Activated CD8-positive, alpha-beta T cell treated with anti-CD3 and anti-CD28 coated beads for 36 hours (primary cell): ENCODE measurements at regions not wholly inside any gene's neighbourhood (a gene's known extent, or its start where the extent isn't known, plus 50 kb on each side); places are given as distances from the start of the nearest gene placed in this dataset.

Experiments used
- ATAC-seq: fragments of 200-7000 bp; cut with Tn5 transposase; one replicate; pipeline ENCODE4 v1.10.0; 2021; ENCODE audit warnings: mild to moderate bottlenecking, moderate library complexity
- CTCF ChIA-PET: fragments of 350-600 bp; sonication (Branson Sonifier 250); formaldehyde crosslinking; loops from one replicate; lab custom pipeline; 2021; ENCODE audit warnings: antibody characterized with exemption; lab: Charles Lee
- POLR2A ChIA-PET: fragments of 350-600 bp; sonication (Branson Sonifier 250); formaldehyde crosslinking; loops from one replicate; lab custom pipeline; 2021; ENCODE audit warnings: antibody characterized with exemption; lab: Charles Lee
- DNase-seq: peaks from one replicate; pipeline ENCODE4 v3.0.0-alpha.2; 2020
- H3K27ac Mint-ChIP-seq: one replicate; pipeline ENCODE4 v1.8.0; 2021; ENCODE audit warnings: mild to moderate bottlenecking, mixed read lengths
- H3K27me3 Mint-ChIP-seq: one replicate; pipeline ENCODE4 v1.8.0; 2021; ENCODE audit warnings: mixed read lengths
- H3K36me3 Mint-ChIP-seq: one replicate; pipeline ENCODE4 v1.8.0; 2021; ENCODE audit warnings: low read depth, mixed read lengths
- H3K4me1 Mint-ChIP-seq: one replicate; pipeline ENCODE4 v1.8.0; 2021; ENCODE audit warnings: low read depth, mixed read lengths
- H3K4me3 Mint-ChIP-seq: one replicate; pipeline ENCODE4 v1.8.0; 2021; ENCODE audit warnings: mild to moderate bottlenecking, moderate library complexity, mixed read lengths
- H3K9me3 Mint-ChIP-seq: one replicate; pipeline ENCODE4 v1.8.0; 2021; ENCODE audit warnings: mixed read lengths
- CTCF ChIP-seq: fragments of 200-600 bp; IDR thresholded peaks from one replicate; pipeline ENCODE4 v1.8.0; 2022; ENCODE audit warnings: antibody characterized with exemption, mild to moderate bottlenecking
- intact Hi-C: fragments of 100-400 bp; cut with micrococcal nuclease; formaldehyde crosslinking; loops from one replicate; pipeline ENCODE4 v1.10.0; 2022

DNA sequence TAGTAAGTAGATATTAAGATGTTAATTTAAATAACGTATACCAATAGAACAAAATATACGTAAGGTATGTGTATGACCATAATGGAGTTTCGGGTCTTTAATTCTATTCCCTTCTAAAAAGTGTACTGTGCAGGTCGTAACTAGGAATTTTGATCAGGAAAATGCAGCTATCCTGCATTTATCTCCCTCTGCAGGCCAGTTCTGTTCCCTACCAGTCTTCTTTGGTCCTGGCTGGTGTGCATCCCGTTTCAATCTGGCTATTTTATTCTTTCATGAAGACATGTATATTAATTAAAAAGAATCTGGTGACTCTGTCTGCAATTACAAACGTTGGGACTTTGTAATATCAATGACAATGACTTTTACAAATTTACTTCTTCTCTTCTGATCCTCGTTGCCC, 534.1 kb upstream of the AADAT start:
- intact Hi-C loops, result no loop called here
- Mint-ChIP-seq H3K27ac (no peak overlapping the region), H3K9me3 (peaks cover 5% of the 10 kb centered on the region), H3K4me3 (no peak overlapping the region), H3K27me3 (no peaks in the 10 kb centered on the region), H3K4me1 (no peaks in the 10 kb centered on the region), H3K36me3 (no peaks in the 10 kb centered on the region)
- ATAC-seq (no peak), DNase-seq (no peak)
- no peak for TF ChIP-seq CTCF
- ChIA-PET CTCF (no interaction called here), POLR2A (no interaction called here)

GRCh38 chr4:170610434-170610833, 520.7 kb upstream of the AADAT start:
- H3K36me3 Mint-ChIP-seq, result no peaks in the 10 kb centered on the region
- peaks cover 12% of the 10 kb centered on the region for H3K9me3 Mint-ChIP-seq
- ATAC-seq (no peak), DNase-seq (no peak)
- no peak overlapping the region for H3K4me3 Mint-ChIP-seq
- H3K27ac Mint-ChIP-seq, result no peak overlapping the region
- ChIA-PET CTCF (no interaction called here), POLR2A (no interaction called here)
- TF ChIP-seq CTCF, result no peak
- intact Hi-C loops, result no loop called here
- no peaks in the 10 kb centered on the region for H3K27me3 Mint-ChIP-seq
- no peaks in the 10 kb centered on the region for H3K4me1 Mint-ChIP-seq

DNA sequence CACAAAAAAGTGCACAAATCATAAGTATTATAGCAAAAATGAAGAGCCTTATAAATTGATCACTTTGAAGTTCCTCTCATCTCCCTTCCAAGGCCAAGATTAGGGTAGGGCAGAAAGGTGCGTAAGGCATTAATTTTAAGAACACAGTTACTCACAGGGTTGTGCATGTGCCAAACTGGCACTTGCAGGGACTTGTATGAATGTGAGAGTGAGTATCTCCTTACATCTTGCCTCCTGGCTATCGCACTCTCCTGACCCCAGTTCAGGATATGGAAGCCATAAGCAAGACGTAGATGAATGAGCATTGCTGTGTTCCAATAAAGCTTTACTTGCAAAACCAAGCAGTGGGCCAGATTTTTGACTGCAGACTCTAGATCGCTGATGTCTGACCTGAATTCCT, 510.1 kb upstream of the AADAT start:
- H3K4me1 Mint-ChIP-seq, result no peaks in the 10 kb centered on the region
- H3K27ac Mint-ChIP-seq, result no peak overlapping the region
- ChIA-PET POLR2A (no interaction called here), CTCF (no interaction called here)
- no peak for TF ChIP-seq CTCF
- ATAC-seq (no peak), DNase-seq (no peak)
- intact Hi-C loops, result no loop called here
- H3K4me3 Mint-ChIP-seq, result no peak overlapping the region
- H3K36me3 Mint-ChIP-seq, result no peaks in the 10 kb centered on the region
- peaks cover 7% of the 10 kb centered on the region for H3K9me3 Mint-ChIP-seq
- H3K27me3 Mint-ChIP-seq, result no peaks in the 10 kb centered on the region

- Mint-ChIP-seq H3K36me3 (no peaks in the 10 kb centered on the region), H3K27me3 (no peaks in the 10 kb centered on the region), H3K4me1 (no peaks in the 10 kb centered on the region), H3K27ac (no peak overlapping the region), H3K9me3 (peaks cover 2% of the 10 kb centered on the region), H3K4me3 (no peak overlapping the region)
- no peak for TF ChIP-seq CTCF
- CTCF ChIA-PET, result no interaction called here
- ATAC-seq (no peak), DNase-seq (no peak)
- intact Hi-C loops, result no loop called here
- POLR2A ChIA-PET, result no interaction called here
These were observed 501.3 kb upstream of the AADAT start for GRCh38 chr4:170591076-170591475.

DNA sequence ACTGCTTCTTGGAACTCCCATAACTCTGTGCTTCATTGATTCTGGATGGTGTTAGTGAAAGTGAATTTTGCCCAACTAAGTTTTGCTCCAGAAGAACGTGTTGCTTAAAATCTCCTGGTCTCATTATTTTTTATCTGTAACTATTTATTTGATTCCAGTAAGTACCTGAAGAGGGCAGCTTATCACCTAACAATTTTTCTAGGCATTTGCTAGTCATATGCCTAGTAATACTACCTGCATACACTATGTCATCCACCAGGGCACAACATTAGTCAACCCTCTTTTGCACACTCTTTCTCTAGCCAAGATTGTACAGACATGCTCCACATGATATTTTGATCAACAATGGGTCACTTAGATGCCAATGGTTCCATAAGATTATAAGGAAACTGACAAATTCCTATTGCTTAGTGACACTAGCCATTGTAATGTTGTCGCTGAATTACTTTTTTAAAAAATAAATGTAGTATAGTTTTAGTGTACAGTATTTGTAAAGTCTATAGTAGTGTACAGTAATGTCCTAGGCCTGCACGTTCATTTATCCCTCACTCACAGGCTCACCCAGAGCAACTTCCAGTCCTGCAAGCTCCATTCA, 499.9 kb upstream of the AADAT start:
- Mint-ChIP-seq H3K4me1 (no peaks in the 10 kb centered on the region), H3K9me3 (no peaks in the 10 kb centered on the region), H3K27ac (no peak overlapping the region), H3K27me3 (no peaks in the 10 kb centered on the region), H3K4me3 (no peak overlapping the region), H3K36me3 (no peaks in the 10 kb centered on the region)
- ChIA-PET POLR2A (no interaction called here), CTCF (no interaction called here)
- intact Hi-C loops, result no loop called here
- ATAC-seq, result no peak
- TF ChIP-seq CTCF, result no peak
- DNase-seq, result no peak
